NCI-H1694 (cell line): ENCODE measurements at regions not wholly inside any gene's neighbourhood (a gene's known extent, or its start where the extent isn't known, plus 50 kb on each side); places are given as distances from the start of the nearest gene placed in this dataset.

Experiments
- DNase-seq: peaks from one replicate; lab custom pipeline; 2025; lab: John Stamatoyannopoulos, UW

DNA sequence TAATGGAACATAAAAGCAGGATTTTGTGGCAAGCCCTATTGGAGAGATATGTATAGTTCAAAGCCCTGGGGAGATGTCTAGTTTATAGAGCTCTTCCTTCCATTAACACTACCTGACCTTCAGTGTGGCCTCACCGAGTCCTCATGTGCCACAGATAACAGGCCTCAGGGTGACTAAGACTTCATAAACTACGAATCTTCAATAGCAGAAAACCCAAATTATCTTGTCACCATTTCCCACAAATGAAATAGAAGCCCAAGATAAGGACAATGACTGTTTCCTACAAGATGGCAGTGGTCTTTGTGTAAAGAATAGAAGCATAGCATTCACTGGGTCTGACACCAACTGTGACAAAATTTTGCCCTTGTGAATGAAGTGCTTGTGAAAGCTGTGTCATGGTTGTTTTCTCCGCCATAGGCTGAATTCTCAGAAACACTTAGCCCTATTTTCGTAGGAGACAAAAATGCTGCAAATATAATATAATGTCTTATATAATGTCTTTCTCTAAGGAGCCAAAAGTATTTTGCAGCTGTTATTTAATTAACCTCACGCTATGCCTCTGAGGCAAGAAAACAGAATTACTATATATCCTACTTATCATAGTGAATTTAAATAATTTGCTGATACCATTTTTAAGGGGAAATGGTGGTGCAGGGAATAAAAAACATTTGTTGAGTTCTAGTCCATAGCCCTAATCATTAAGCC is 136.7 kb upstream of the CWC22 start:
- DNase-seq: no peak

DNA sequence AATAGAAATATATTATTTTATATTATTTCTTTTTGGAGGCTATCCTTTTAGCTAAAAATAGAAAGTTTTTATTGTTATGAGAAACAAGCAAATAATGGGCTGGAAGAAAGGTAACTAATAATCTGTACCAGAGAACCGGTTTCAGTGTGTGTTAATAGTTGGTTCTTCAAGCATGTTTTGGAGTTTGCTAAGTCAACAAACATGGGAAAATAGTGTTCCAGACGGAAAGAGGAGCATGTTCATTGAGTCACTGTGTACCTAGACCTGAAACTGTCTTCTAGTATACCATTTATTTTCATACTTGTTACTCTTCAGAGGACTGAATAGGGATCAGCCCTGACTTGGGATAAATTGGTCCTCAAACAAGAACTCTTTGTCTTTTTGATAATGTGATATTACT is 134.5 kb upstream of the CWC22 start:
- DNase-seq: no peak

DNA sequence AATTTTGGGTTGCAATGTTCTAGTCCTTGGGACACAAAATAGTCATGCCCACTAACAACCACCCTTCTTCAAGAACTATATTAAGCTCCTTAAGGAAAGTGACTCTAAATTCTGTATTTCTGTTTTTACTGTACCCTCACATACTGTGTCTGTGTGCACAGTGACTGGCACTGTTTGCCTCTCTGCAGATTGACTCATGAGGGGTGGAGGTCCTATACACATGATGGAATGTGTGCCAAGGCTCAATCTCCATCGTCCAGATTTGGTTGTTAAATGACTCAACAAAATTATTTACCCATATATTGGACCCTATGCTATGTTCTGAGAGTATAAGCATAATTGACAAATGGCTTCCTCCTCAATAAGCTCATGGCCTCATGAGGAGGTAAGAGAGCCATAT is 126.6 kb upstream of the CWC22 start:
- no peak for DNase-seq

DNA sequence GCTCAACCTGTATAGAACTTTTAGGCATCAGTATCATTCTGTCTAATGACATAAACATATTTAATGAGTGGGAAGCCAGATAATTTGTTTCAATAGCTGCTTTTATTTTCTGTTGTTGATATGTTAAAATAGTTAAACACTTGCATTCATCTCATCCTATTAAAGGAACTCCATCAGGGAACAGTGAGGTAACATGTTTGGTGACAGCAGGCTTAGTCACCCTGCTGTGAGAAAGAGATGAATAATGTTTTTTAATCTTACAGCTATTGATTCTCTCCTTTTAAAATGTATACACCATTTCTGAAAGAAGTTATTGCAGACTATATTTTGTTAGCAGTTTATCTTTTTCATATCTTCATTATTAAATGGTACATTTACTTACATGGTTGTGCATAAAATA is 123.3 kb upstream of the CWC22 start:
- no peak for DNase-seq

DNA sequence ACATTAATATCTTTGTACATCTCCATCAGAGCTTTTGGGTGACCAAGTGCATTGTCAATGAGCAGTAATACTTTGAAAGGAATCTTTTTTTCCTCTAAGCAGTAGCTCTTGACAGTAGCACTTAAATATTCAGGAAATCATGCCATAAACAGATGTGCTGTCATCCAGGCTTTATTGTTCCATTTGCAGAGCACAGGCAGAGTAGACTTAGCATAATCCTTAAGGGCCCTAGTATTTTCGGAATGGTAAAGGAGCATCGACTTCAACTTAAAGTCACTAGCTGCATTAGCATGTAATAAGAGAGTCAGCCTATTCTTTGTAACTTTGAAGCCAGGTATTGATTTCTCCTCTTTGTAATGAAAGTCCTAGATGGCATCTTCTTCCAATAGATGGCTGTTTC is 121.8 kb upstream of the CWC22 start:
- no peak for DNase-seq

DNA sequence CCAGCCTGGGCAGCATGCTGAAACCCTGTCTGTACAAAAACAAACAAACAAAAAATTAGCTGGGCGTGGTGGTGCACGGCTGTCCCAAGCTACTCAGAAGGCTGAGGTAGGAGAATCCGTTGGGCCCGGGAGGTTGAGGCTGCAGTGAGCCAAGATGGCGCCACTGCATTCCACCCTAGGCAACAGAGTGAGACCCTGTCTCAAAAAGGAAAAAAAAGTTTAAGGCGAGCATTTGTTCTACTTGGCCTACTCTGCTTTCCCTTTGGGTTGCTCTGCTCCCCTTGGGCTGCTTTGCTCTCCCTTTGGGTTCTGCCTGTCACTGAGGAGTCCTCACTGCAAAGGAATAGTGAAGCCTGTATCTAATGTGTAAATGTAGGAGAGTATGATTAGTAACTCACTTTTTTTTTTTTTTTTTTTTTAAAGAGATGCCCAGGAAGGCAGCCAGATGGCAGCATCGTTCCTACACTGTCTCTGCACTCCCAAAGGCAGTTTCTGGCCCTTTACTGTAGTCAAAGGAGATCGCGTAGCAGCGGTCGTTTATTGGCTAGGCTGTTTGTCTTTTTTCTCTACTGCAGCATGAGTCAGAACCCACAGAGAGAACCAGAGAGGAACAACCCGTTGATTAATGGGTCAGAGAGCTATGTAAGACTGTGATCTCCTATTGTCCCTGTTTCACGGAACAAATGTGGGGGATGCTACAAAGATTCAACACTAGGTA is 118.3 kb upstream of the CWC22 start:
- DNase-seq: peak; percentile 88

DNA sequence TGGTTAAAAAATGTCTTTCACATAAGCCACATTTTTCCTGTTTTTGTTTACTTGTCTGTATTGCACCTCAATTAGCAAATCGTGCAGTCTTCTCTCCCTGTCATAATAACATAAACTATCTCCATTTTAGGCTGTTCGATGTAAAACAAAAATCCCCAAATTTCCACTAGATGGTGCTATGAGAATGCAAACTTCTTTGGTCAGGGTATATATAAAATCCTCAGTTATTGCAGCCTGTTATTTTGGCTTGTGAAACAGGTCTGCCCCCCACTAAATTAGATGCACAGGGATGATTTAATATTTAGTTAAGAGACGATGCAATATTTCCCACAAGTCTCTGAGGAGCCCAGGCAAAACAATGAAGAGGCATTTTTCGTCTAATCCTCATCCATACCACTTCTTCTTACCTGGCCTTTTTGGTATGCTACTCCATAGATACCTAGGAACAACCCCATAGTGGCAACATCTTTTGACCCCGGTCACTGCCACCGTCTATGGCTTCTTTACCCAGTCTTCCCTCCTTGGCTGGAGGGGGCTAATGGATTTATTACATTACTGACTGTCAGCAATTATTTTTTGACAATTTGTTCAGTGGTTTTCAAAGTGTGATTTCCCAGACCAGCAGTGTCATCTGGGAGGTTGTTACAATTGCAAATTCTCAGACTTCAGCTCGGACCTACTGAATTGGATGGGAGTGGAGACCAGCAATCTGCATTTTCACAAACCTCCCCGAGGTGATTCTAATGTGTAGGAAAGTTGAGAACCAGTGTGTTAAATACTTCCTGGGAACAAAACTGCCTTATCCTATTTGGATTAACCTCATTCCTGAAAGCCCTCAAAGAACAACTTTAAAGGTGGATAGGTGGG is 117.4 kb upstream of the CWC22 start:
- peak; percentile 83 for DNase-seq

DNA sequence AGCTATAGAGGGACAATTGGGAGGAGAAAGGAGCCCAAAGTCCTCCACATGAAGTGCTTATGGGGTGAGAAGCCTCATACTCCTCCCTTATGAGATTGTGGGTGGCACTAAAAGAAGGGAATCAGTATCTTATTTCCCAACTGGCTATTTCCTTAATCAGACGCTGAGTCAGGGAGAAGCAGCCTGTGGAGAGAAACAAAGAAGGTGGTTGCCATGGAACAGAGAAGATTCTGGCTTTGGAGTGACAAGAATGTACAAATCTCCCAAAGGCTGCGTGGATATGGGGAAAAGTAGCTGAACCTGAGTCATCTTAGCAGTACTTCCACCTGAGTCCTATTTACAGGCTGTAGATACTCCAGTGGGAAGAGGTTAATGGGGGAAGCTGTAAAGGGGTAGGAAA is 115.8 kb upstream of the CWC22 start:
- no peak for DNase-seq

DNA sequence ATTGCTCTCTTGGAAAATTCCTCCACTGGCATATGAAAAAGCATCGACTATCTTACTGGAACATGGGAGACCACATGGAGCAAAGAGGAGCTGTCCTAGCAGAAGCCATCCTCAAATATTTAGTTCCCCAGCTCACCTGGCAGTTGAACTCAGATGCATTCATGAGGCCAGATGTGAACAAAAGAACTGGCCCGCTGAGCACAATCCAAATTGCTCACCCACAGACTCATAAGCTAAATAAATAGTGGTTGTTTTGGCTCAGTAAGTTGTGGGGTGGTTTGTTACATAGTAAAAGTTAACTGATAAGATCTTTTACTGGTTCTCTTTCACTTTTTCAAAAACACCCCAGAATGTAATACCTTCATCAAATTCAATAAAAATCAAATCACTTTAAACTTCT is 108.6 kb upstream of the CWC22 start:
- no peak for DNase-seq

DNA sequence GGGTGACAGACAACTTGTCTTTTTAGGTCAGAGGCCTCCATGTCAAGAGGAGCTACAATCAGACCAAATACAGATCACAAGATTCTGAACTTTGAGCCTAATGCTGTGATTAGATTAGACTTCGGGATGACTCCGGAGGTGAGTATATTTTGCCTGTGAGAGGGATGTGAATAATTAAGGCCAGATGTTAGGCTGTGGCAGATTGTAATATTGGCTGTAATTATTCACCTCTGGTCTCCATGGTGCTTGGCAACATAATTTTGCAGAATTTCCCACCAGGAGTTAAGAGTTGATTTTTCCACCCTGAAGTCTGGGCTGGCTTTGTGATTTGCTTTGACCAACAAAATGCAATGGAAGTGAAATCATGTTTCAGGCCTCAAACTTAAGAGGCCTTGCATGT is 108.2 kb upstream of the CWC22 start:
- DNase-seq: no peak

DNA sequence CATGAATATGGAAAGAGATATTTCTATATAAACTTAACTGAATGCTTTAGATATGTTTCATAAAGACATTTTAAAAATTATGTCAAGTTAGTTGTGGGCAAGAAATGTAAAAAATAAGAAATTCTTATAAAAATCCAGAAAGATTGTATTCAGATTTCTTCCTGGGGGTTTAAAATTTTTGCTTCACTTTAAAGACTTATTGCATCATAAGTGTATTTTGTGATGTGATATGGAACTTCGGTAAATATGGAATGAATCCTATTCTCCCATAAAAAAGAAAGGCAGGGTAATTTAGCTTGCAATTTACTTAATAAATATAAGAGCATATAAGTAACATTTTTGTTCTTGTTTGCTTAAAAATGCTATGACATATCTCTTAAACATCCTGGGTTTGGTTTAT is 104.8 kb upstream of the CWC22 start:
- no peak for DNase-seq

DNA sequence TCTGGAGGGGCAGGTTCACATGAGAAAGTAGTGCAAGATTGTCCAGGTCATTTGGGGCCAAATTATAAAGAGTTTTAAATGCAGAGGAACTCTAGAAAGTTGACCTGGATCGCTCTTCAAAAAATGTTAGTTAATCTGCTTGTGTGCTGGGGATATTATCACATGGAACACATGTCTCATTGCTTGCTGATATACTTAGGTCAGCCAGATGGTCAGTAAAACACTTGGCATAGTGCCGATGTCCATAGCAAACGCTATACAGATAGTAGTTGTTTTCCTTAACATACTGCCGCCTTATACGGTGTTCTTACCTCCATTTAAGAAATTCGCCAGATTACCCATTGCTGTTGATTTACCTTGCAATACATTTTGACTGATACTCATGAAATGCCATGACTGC is 103.4 kb upstream of the CWC22 start:
- no peak for DNase-seq

DNA sequence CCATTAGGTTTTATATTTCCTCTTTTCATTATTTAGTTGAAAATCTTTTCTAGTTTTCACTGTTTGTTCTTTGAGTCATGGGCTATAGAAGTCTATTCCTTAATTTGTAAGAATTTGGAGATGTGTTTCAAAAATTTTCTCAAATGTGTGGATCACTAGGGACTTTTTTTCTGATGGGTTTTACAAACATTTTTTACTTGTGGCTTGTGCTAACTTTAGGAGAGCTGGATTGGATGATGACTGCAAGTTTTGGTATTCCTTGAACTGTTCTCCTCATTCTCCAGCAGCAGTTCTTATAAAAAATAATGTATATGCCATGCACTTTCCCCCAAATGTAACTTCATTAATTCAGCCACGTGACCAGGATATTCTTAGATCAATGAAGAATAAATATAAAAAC is 94.7 kb upstream of the CWC22 start:
- no peak for DNase-seq

DNA sequence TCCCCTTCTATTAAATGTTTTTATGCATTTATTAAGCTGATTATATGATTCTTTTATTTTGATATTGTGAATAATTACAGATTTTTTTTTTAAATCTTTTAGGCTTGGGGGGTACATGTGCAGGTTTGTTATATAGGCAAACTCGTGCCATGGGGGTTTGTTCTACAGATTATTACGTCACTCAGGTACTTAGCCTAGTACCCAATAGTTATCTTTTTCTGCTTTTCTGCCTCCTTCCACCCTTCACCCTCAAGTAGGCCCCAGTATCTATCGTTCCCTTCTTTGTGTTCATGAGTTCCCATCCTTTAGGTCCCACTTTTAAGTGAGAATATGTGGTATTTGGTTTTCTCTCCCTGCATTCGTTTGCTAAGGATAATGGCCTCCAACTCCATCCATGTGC is 92.2 kb upstream of the CWC22 start:
- DNase-seq: no peak

DNA sequence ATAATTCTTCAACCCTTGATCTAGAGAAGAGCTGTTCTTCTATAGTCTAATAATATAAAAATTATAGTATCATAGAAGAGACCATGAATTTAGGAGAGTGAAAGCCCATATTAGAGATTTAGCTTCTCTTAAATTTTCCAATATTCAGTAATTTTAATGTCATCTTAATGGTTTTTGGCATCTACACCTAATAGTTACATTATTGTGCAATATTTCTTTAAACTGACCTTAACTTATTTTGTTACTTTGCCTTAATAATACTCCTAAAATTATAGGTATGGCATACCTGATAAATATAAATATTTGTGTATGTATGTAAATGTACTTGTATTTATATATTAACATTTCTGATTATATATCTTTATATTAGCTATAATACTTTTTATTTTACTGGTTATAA is 78.0 kb upstream of the CWC22 start:
- no peak for DNase-seq

DNA sequence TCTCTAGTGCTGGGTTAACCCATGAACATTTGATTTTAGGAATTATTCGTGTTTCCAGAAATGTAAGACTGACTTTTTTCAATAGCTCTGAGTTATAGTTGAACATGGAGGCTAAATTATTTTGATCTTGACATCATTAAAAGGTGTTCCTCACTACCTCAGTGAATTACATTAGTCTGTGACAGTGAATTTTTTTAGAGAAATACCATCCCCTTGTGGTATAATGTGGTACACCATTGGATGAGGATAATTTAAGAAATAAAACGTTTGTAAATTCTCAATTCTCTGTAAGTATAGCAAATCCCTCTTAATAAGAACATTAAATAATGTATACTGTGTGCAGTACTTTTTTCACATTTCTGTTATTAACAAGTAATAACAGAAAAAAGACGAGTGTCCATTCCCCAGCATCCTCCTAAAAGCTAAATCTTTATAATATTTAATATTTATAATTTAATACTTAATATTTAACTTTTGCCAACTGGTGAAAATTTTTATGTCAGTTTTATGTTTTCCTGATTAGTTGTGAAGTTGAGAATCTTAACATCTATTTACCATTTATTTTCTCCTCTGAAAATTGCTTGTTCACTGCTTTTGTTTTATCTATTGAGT is 70.3 kb upstream of the CWC22 start:
- peak; percentile 8 for DNase-seq

DNA sequence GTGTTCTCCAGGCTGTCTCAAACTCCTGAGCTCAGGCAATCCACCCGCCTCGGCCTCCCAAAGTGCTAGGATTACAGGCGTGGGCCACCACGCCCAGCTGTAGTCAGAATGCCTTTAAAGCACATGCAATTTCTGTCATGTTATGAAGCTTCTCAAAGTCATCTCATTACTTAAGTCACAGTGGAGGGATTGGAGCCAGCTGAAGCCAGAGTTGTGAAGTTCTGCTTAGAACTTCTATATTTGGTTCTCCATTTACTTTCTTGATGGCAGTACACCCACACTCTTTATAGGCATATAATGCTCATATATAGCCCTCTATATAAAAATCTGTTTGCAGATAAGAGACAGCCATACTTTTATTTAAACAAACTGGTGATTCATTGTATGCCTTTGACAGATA is 68.8 kb upstream of the CWC22 start:
- no peak for DNase-seq

DNA sequence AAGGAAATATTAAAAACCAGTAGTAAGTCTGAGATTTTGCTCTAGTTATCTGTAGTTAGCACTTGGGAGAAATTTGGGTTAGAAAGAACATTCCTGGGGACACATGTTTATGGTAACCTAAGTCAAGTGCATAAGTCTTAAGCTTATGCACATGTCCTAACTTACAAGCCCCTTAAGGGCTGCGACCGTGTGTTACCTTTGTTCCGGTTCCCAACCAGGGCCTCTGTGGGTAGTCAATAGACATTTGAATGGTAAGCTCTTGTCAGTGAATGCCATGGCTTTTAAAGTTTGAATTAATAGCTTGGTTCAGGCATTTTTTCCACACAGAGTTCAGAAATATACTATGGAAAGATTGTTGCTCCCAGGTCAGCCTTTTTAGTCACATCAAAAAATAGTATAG is 64.7 kb upstream of the CWC22 start:
- DNase-seq: no peak

DNA sequence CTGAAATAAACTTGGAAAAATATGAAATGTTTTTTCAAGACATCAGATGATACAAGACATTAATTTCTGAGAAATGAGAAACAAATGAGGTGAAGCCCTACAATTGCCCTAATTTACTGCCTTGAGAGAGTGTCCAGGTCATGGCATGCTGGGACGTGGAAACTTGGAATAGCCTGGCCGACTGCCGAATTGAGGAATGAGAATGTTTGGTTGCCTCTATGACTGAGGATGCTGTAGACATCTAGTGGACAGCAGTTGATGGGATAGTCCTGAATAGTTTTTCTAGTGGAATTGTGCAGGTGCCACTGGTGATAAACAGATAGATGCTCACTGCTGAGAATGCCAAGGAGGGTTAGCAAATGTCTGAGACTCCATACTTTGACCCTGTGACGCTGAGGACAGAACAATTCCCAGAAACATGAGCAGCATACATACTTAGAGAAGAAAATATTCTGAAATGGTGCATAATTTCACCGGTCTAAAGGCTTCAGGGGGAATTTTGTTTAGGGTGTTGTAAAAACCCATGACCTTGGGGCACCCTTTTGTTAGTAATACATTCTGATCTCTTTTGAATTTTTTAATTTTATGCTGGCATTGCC is 56.5 kb upstream of the CWC22 start:
- DNase-seq: no peak

DNA sequence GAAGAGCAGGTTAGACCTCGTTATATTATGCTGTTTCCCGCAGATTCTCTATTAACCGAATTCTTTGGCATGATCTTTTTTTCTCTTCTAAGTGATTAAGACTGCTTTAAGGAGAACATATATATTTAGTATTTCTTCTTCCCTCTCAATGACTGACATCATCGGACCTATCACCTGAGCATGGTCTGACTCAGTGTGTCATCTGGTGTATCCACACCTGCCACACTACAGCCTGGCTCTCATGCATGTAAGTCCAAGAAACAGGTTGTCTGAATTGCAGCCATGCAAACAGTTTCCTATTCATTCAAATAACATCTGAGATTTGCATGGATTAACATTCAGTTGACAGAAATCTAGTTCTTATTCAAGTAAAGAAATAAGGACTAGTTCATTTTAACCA is 55.1 kb upstream of the CWC22 start:
- DNase-seq: no peak

DNA sequence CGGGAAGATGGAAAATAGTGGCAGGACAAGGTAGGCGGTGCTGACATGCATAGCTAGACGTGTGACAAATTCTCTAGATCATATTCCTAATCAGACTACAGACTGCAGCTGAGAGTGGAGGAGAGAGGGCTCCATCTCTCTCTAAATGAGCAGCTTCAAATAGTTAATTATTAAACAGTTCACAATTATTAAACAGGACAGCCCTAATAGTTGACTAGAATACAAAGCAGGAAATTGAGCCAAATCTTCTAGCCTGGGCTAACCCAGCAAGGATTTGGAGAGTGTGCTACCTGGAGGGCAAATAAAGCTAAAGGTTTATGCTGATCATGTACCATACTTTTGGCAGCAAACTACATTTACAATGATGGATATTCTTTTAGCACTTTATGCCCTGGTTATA is 54.4 kb upstream of the CWC22 start:
- no peak for DNase-seq

DNA sequence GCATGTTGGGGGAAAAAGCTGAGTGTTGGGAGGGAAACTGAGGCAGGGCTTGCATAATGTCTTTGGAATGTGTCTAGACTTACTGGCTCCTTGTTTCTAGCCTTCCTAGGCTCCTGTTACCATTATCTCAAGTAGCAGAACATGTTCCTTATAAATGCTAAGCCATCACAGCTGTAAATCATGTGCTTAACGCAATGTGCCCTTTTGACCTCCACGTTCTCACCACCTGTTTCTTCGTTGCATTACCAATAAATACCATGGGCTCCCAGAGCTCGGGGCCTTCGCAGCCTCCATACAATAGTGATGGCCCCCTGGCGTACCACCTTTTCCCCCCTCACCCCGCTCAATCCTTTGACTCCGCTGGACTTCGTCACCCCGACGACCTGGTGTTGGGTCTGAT is 54.0 kb upstream of the CWC22 start:
- no peak for DNase-seq
